ENCODE measurements at regions not wholly inside any gene's neighbourhood (a gene's known extent, or its start where the extent isn't known, plus 50 kb on each side); places are given as distances from the start of the nearest gene placed in this dataset.

DNA sequence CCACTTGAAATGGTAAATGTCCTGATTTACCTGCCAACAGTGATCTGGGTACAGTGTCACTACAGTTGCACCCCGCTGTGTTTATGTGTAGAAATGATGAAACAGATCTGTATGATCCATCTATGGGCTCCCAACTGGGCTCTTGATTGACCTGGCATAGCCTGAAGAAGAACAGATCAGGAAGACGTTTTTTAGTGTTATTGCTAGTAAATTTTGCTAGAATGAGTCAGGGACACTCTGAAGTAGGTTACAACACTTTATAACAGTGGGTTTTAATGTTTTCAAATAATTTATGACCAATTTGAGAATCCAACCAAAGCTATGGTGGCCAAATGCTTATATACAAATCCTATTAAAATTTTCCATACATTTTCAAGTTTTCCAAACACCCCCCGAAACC, 110.3 kb downstream of the DKK1 start:
- intact Hi-C loops (cut with DNase I) = no loop called here
- H3K4me3 ChIP-seq (ENCODE audit: low read length in 2 of 2) = no peak overlapping the region
- H3K27me3 ChIP-seq (ENCODE audit: control insufficient read depth in 1 of 2, insufficient read depth in 2 of 2, low read length in 1 of 2) = no peaks in the 10 kb centered on the region
- WGBS, 2 donors = 79 to 84% methylated on average over 3 of the region's 3 CpGs
- no peak overlapping the region for H3K27ac ChIP-seq (ENCODE audit: low read depth in 1 of 2, low read length in 2 of 2)
- H3K36me3 ChIP-seq (ENCODE audit: control insufficient read depth in 1 of 2, insufficient read depth in 2 of 2, low read length in 1 of 2) = no peaks in the 10 kb centered on the region
- no peak for ATAC-seq (ENCODE audit: low FRiP score)
- no peak for DNase-seq
- H3K9me3 ChIP-seq (ENCODE audit: control insufficient read depth, low read length) = no peaks in the 10 kb centered on the region
- H3K4me1 ChIP-seq (ENCODE audit: control insufficient read depth in 1 of 2, insufficient read depth in 2 of 2, low read length in 2 of 2) = no peaks in the 10 kb centered on the region

DNA sequence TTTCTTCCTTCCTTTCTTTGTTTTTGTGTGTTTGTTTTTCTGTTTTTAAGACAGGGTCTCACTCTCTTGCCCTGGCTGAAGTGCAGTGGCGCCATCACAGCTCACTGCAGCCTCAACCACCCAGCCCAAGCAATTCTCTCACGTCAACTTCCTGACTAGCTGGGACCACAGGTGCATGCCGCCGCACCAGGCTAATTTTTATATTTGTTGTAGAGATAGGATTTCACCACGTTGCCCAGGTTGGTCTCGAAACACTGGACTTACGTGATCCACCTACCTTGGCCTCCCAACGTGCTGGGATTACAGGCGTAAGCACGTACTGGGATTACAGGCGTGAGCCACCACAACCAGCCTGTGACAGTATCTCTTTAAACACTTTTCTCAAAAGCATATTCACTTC, 120.7 kb downstream of the DKK1 start:
- WGBS, 2 donors = 97 to 98% methylated on average over 11 of the region's 11 CpGs

DNA sequence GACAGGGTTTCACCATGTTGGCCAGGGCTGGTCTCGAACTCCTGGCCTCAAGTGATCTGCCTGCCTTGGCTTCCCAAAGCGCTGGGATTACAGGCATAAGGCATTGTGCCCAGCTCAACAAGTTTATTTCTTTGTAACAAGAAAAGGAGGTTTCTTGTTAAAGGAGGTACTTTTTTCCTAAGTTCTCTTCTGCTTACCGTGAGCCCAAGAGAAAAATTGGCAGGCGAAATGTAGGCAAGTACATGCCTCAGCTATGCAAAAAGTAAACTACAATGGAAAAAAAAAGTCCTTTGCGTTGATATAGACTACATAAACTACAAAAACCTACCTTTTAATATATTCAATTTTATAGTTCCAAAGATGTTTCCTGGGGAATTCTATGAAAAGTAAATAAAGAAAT, 122.6 kb downstream of the DKK1 start:
- DNase-seq = no peak
- Histone ChIP-seq H3K27me3 (ENCODE audit: control insufficient read depth in 1 of 2, insufficient read depth in 2 of 2, low read length in 1 of 2) (no peaks in the 10 kb centered on the region), H3K36me3 (ENCODE audit: control insufficient read depth in 1 of 2, insufficient read depth in 2 of 2, low read length in 1 of 2) (no peaks in the 10 kb centered on the region), H3K4me1 (ENCODE audit: control insufficient read depth in 1 of 2, insufficient read depth in 2 of 2, low read length in 2 of 2) (no peaks in the 10 kb centered on the region), H3K9me3 (ENCODE audit: control insufficient read depth, low read length) (peaks cover 2% of the 10 kb centered on the region), H3K4me3 (ENCODE audit: low read length in 2 of 2) (no peak overlapping the region), H3K27ac (ENCODE audit: low read depth in 1 of 2, low read length in 2 of 2) (no peak overlapping the region)
- intact Hi-C loops (cut with DNase I) = no loop called here
- ATAC-seq (ENCODE audit: low FRiP score) = no peak
- 9 to 16% methylated on average over 5 of the region's 5 CpGs for WGBS, 2 donors

More for the DNA sequence above, 120.7 kb downstream of the DKK1 start:
- Histone ChIP-seq H3K9me3 (ENCODE audit: control insufficient read depth, low read length) (peaks cover 2% of the 10 kb centered on the region), H3K36me3 (ENCODE audit: control insufficient read depth in 1 of 2, insufficient read depth in 2 of 2, low read length in 1 of 2) (no peaks in the 10 kb centered on the region), H3K27me3 (ENCODE audit: control insufficient read depth in 1 of 2, insufficient read depth in 2 of 2, low read length in 1 of 2) (no peaks in the 10 kb centered on the region), H3K27ac (ENCODE audit: low read depth in 1 of 2, low read length in 2 of 2) (no peak overlapping the region), H3K4me3 (ENCODE audit: low read length in 2 of 2) (no peak overlapping the region), H3K4me1 (ENCODE audit: control insufficient read depth in 1 of 2, insufficient read depth in 2 of 2, low read length in 2 of 2) (no peaks in the 10 kb centered on the region)
- intact Hi-C loops (cut with DNase I) = no loop called here
- DNase-seq = no peak
- no peak for ATAC-seq (ENCODE audit: low FRiP score)

DNA sequence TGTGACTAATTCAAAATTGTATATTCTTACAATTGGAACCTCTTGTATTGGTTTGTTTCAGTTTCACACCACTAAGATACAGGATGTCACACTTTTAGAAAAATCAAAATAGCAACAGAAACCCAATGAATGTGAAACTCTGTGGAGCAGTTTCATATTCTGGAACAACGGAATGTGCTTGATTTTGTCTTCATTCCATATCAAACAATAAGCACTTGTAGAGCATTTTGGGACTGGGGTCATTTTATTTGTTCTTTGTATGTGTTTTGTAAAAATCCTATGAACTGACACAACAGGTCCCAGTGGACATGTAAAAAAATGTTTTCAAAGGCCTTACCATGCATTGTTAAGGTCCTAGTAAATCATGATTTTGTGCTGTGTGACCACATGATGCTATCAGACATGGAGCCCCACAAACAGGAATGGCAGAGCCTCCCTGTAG, 123.1 kb downstream of the DKK1 start:
- intact Hi-C loops (cut with DNase I) = no loop called here
- H3K27me3 ChIP-seq (ENCODE audit: control insufficient read depth in 1 of 2, insufficient read depth in 2 of 2, low read length in 1 of 2) = no peaks in the 10 kb centered on the region

DNA sequence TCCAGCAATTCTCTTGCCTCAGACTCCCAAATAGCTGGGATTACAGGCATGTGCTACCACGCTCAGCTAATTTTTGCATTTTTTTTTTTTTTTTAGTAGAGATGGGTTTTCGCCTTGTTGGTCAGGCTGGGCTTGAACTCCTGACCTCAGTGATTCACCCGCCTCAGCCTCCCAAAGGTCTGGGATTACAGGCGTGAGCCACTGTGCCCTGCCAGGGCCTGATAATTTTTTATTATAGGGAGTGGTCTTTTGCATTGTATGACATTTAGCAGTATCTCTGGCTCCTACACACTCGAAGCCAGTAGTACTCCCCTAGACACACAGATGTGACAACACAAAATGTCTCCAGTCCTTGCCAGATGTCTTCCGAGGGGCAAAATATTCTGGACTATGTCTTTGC, 124.0 kb downstream of the DKK1 start:
- no peak overlapping the region for H3K4me3 ChIP-seq (ENCODE audit: low read length in 2 of 2)
- no peaks in the 10 kb centered on the region for H3K27me3 ChIP-seq (ENCODE audit: control insufficient read depth in 1 of 2, insufficient read depth in 2 of 2, low read length in 1 of 2)
- WGBS, 2 donors = 93% methylated on average over 6 of the region's 6 CpGs
- intact Hi-C loops (cut with DNase I) = no loop called here
- H3K9me3 ChIP-seq (ENCODE audit: control insufficient read depth, low read length) = no peaks in the 10 kb centered on the region
- H3K4me1 ChIP-seq (ENCODE audit: control insufficient read depth in 1 of 2, insufficient read depth in 2 of 2, low read length in 2 of 2) = no peaks in the 10 kb centered on the region
- ATAC-seq (ENCODE audit: low FRiP score) (no peak), DNase-seq (no peak)
- no peak overlapping the region for H3K27ac ChIP-seq (ENCODE audit: low read depth in 1 of 2, low read length in 2 of 2)
- no peaks in the 10 kb centered on the region for H3K36me3 ChIP-seq (ENCODE audit: control insufficient read depth in 1 of 2, insufficient read depth in 2 of 2, low read length in 1 of 2)

More for the DNA sequence above, 123.1 kb downstream of the DKK1 start:
- no peaks in the 10 kb centered on the region for H3K4me1 ChIP-seq (ENCODE audit: control insufficient read depth in 1 of 2, insufficient read depth in 2 of 2, low read length in 2 of 2)
- no peak overlapping the region for H3K4me3 ChIP-seq (ENCODE audit: low read length in 2 of 2)
- ATAC-seq (ENCODE audit: low FRiP score) (no peak), DNase-seq (no peak)
- H3K27ac ChIP-seq (ENCODE audit: low read depth in 1 of 2, low read length in 2 of 2) = no peak overlapping the region
- WGBS, 2 donors = 16 to 21% methylated on average over 1 of the region's 1 CpG
- H3K36me3 ChIP-seq (ENCODE audit: control insufficient read depth in 1 of 2, insufficient read depth in 2 of 2, low read length in 1 of 2) = no peaks in the 10 kb centered on the region
- no peaks in the 10 kb centered on the region for H3K9me3 ChIP-seq (ENCODE audit: control insufficient read depth, low read length)

DNA sequence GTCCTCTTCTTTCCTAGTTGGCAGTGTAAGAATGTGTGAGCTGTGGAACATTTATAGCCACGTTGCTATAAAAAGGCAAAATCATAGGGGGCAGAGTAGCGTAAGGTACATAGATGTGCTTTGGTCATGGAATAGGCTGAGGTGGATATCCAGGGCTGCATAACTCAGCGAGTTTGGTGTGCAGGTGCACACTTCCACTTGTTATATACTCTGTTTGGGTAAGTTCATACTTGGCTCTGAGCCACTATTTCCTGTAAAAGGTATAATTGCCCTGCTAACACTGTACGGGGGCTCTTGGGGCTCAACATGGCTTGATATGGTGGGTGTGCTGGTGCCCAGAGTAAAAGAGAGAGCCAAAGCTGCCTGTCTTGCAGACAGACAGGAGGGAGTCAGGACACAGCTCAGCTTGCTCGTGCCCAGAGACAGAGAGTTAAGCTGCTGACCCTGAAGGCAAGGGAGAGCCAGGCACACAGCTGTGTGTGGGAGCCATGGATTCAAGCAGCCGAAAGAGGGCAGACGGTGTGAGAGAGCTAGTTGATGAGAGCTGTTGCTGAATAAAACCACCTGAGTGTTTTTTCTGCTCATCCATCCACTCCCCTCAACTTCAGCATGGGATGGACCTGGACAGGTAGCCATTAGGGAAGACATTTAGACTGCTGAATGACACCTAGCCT, 126.7 kb downstream of the DKK1 start:
- intact Hi-C loops (cut with DNase I) = no loop called here
- no peaks in the 10 kb centered on the region for H3K27me3 ChIP-seq (ENCODE audit: control insufficient read depth in 1 of 2, insufficient read depth in 2 of 2, low read length in 1 of 2)
- no peaks in the 10 kb centered on the region for H3K36me3 ChIP-seq (ENCODE audit: control insufficient read depth in 1 of 2, insufficient read depth in 2 of 2, low read length in 1 of 2)
- H3K4me3 ChIP-seq (ENCODE audit: low read length in 2 of 2) = no peak overlapping the region
- no peaks in the 10 kb centered on the region for H3K9me3 ChIP-seq (ENCODE audit: control insufficient read depth, low read length)
- no peaks in the 10 kb centered on the region for H3K4me1 ChIP-seq (ENCODE audit: control insufficient read depth in 1 of 2, insufficient read depth in 2 of 2, low read length in 2 of 2)
- H3K27ac ChIP-seq (ENCODE audit: low read depth in 1 of 2, low read length in 2 of 2) = no peak overlapping the region
- DNase-seq (no peak), ATAC-seq (ENCODE audit: low FRiP score) (no peak)
- WGBS, 2 donors = 81% methylated on average over 7 of the region's 7 CpGs

DNA sequence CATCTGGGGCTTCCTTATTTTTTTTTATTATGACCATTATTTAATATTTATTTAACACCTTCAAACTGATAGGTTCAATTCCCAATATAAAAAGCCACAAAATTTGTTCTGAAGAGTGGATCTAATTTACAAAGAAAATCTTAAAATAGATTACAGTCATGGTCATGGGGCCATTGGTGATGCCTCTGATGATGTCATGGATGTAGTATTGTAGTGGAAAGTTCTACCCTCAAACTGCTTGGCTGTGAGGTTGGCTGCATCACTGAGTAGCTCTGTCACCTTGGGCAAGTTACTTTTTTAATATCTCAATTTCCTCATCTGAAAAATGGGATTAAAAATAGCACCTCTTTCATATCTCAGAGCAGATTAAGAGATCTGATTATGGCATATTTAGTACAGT, 128.5 kb downstream of the DKK1 start:
- Histone ChIP-seq H3K27ac (ENCODE audit: low read depth in 1 of 2, low read length in 2 of 2) (no peak overlapping the region), H3K4me3 (ENCODE audit: low read length in 2 of 2) (no peak overlapping the region), H3K36me3 (ENCODE audit: control insufficient read depth in 1 of 2, insufficient read depth in 2 of 2, low read length in 1 of 2) (no peaks in the 10 kb centered on the region), H3K27me3 (ENCODE audit: control insufficient read depth in 1 of 2, insufficient read depth in 2 of 2, low read length in 1 of 2) (no peaks in the 10 kb centered on the region), H3K4me1 (ENCODE audit: control insufficient read depth in 1 of 2, insufficient read depth in 2 of 2, low read length in 2 of 2) (no peaks in the 10 kb centered on the region), H3K9me3 (ENCODE audit: control insufficient read depth, low read length) (no peaks in the 10 kb centered on the region)
- DNase-seq = no peak
- no peak for ATAC-seq (ENCODE audit: low FRiP score)
- intact Hi-C loops (cut with DNase I) = no loop called here

DNA sequence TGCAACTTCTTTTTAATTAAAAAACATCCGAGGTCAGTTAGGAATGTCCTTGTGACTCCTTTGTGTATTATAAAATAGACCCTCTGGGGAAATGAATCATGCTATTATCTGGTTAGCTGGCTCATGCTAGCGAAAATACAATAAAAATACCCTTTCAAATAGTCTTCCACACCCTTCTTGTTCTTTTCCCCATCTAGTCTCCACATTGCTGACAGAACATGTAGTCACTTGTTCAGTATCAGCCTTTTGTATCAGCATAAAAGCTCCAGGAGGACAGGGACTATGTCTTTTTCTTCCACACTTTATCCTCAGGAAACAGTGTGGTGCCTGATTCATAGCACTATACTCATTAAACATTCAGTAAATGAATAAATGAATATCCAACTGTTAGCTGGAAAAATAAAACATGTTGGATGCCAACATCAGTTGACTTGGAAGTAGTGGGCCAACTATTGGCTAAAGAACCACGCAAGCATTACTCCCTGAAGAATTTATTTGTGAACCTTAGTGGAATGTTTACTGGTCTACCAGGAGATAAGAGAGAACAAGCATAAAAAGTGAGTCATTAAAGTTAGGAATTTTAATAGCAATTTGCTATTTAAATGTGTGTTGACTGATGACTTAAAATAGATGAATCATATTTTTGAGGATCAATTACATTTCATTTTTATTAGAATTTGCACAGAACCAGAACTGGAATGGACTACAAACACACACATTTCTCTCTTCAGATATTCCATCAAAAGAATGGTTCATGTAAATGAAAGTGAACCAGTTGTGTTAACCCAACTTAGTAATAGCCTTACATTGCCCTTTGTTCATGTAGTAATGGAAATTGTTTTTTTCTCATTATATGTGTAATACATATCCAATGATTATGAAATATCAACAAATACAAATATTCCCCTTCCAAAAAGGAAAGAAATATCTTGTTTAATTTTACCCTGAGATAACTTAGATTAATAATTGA, 129.6 kb downstream of the DKK1 start:
- no peaks in the 10 kb centered on the region for H3K4me1 ChIP-seq (ENCODE audit: control insufficient read depth in 1 of 2, insufficient read depth in 2 of 2, low read length in 2 of 2)
- no peak overlapping the region for H3K4me3 ChIP-seq (ENCODE audit: low read length in 2 of 2)
- no peaks in the 10 kb centered on the region for H3K27me3 ChIP-seq (ENCODE audit: control insufficient read depth in 1 of 2, insufficient read depth in 2 of 2, low read length in 1 of 2)
- no peak for DNase-seq
- H3K36me3 ChIP-seq (ENCODE audit: control insufficient read depth in 1 of 2, insufficient read depth in 2 of 2, low read length in 1 of 2) = no peaks in the 10 kb centered on the region
- peak; percentile 60 for ATAC-seq (ENCODE audit: low FRiP score)
- H3K9me3 ChIP-seq (ENCODE audit: control insufficient read depth, low read length) = no peaks in the 10 kb centered on the region
- WGBS, 2 donors = 14 to 15% methylated on average over 3 of the region's 3 CpGs
- intact Hi-C loops (cut with DNase I) = no loop called here
- no peak overlapping the region for H3K27ac ChIP-seq (ENCODE audit: low read depth in 1 of 2, low read length in 2 of 2)

DNA sequence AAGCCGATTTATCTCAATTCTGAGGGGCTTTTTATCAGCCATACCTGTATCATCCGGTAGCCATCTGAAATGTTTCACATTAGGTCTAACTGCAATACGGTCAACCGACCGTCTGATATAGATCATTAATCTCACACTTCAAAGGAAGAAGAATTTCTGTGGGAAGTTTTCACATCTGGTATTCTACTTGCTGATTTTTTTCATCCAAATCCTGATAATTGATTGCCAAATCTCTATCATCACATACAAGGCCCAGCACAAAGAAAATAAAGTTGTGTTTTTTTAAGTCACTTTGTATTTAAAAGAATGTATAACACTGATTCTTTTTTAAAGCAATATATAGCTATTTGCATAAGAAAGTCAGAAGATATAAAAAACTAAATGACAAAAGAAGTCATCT, 132.3 kb downstream of the DKK1 start:
- intact Hi-C loops (cut with DNase I) = no loop called here
- Histone ChIP-seq H3K27me3 (ENCODE audit: control insufficient read depth in 1 of 2, insufficient read depth in 2 of 2, low read length in 1 of 2) (no peaks in the 10 kb centered on the region), H3K9me3 (ENCODE audit: control insufficient read depth, low read length) (no peaks in the 10 kb centered on the region), H3K27ac (ENCODE audit: low read depth in 1 of 2, low read length in 2 of 2) (no peak overlapping the region), H3K36me3 (ENCODE audit: control insufficient read depth in 1 of 2, insufficient read depth in 2 of 2, low read length in 1 of 2) (no peaks in the 10 kb centered on the region), H3K4me3 (ENCODE audit: low read length in 2 of 2) (no peak overlapping the region), H3K4me1 (ENCODE audit: control insufficient read depth in 1 of 2, insufficient read depth in 2 of 2, low read length in 2 of 2) (no peaks in the 10 kb centered on the region)
- ATAC-seq (ENCODE audit: low FRiP score) (no peak), DNase-seq (no peak)
- 52 to 58% methylated on average over 5 of the region's 5 CpGs for WGBS, 2 donors

Data from aorta (tissue), 5 donors.